ENCODE measurements at regions not wholly inside any gene's neighbourhood (a gene's known extent, or its start where the extent isn't known, plus 50 kb on each side); places are given as distances from the start of the nearest gene placed in this dataset.

DNA sequence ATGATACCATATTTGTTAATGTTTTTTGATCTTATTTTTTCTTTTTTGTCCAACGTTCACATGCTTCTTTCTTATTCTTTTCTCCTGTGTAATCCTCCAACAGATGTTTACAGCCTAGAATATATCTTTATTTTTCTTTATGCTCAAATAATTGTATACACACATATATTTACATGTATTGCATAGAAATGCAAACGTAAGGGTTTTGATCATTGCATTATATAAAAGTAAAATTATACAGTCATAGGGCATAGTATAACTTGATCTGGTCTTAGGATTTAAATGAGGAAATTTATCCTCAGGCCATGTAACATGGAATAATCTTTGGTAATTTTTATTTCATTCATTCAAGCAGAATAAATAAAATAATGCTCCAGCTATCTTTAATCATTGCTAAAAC is 84.9 kb upstream of the EEF1E1 start:
- peaks cover 13% of the 10 kb centered on the region for H3K4me1 ChIP-seq (ENCODE audit: insufficient read depth, low read length)
- H3K79me2 ChIP-seq (ENCODE audit: insufficient read depth, low read length) = no peaks in the 10 kb centered on the region
- H2AFZ ChIP-seq (ENCODE audit: low read length) = no peak overlapping the region
- no peak overlapping the region for H3K4me2 ChIP-seq (ENCODE audit: insufficient read depth, low read length)
- H3K27me3 ChIP-seq (ENCODE audit: insufficient read depth, low read length) = no peaks in the 10 kb centered on the region
- TF ChIP-seq, protein P1, sequence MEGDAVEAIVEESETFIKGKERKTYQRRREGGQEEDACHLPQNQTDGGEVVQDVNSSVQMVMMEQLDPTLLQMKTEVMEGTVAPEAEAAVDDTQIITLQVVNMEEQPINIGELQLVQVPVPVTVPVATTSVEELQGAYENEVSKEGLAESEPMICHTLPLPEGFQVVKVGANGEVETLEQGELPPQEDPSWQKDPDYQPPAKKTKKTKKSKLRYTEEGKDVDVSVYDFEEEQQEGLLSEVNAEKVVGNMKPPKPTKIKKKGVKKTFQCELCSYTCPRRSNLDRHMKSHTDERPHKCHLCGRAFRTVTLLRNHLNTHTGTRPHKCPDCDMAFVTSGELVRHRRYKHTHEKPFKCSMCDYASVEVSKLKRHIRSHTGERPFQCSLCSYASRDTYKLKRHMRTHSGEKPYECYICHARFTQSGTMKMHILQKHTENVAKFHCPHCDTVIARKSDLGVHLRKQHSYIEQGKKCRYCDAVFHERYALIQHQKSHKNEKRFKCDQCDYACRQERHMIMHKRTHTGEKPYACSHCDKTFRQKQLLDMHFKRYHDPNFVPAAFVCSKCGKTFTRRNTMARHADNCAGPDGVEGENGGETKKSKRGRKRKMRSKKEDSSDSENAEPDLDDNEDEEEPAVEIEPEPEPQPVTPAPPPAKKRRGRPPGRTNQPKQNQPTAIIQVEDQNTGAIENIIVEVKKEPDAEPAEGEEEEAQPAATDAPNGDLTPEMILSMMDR (IDR thresholded peaks at IDR 0.05; ENCODE audit: extremely low read depth, low read depth, low read length) = no peak
- no peak overlapping the region for H3K4me3 ChIP-seq (ENCODE audit: insufficient read depth, low read length)
- no peak for DNase-seq (ENCODE audit: insufficient read length, low spot score, missing footprints)
- no peaks in the 10 kb centered on the region for H4K20me1 ChIP-seq (ENCODE audit: insufficient read depth, low read length)
- no peaks in the 10 kb centered on the region for H3K36me3 ChIP-seq (ENCODE audit: insufficient read depth, low read length)
- no peak overlapping the region for H3K27ac ChIP-seq (ENCODE audit: low read depth, low read length)
- no peaks in the 10 kb centered on the region for H3K9me3 ChIP-seq (ENCODE audit: low read depth, low read length)

DNA sequence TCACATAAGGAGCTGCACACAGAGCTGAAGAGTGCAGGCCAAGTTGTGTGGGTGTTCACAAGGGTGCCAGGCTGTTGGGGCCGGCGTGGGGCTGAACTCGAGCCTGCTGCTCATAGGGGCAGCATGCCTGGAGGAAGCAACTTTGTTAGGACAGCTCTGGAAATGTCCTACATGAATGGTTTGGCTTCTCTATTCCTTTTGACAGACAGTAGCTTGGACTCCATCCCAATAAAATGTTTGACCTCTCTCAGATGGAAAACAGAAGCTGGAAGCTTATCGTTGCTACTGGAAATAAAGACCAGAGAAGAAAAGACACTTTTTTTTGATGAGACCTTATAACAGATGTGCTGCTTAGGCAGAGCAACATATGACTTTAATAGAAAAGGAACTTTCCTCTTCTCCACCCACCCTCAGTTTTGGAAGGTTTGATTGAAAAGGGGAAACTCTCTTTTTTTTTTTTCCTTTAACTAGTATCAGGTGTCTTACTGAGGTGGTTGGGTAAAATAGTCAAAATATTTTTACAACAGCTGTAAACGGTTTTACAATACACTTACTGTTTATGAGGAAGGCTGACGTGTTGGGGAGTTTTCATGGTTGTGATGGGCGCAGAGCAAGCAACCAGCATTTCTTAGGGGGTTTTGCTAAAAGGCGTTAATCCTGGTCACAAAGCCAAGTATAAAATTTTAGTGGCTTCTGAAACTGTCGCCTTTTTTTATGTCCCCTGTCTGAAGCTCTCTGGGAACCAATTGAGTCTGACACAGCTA is 80.7 kb upstream of the EEF1E1 start:
- Histone ChIP-seq H3K27ac (ENCODE audit: low read depth, low read length) (peak overlapping the region; percentile 49), H3K79me2 (ENCODE audit: insufficient read depth, low read length) (no peaks in the 10 kb centered on the region), H3K9me3 (ENCODE audit: low read depth, low read length) (no peaks in the 10 kb centered on the region), H3K27me3 (ENCODE audit: insufficient read depth, low read length) (no peaks in the 10 kb centered on the region), H3K4me1 (ENCODE audit: insufficient read depth, low read length) (peaks cover 39% of the 10 kb centered on the region), H2AFZ (ENCODE audit: low read length) (peak overlapping the region; percentile 39), H3K36me3 (ENCODE audit: insufficient read depth, low read length) (no peaks in the 10 kb centered on the region), H4K20me1 (ENCODE audit: insufficient read depth, low read length) (no peaks in the 10 kb centered on the region), H3K4me3 (ENCODE audit: insufficient read depth, low read length) (no peak overlapping the region), H3K4me2 (ENCODE audit: insufficient read depth, low read length) (peak overlapping the region; percentile 3)
- TF ChIP-seq, protein P1 (IDR thresholded peaks at IDR 0.05; ENCODE audit: extremely low read depth, low read depth, low read length) = no peak
- DNase-seq (ENCODE audit: insufficient read length, low spot score, missing footprints) = no peak

DNA sequence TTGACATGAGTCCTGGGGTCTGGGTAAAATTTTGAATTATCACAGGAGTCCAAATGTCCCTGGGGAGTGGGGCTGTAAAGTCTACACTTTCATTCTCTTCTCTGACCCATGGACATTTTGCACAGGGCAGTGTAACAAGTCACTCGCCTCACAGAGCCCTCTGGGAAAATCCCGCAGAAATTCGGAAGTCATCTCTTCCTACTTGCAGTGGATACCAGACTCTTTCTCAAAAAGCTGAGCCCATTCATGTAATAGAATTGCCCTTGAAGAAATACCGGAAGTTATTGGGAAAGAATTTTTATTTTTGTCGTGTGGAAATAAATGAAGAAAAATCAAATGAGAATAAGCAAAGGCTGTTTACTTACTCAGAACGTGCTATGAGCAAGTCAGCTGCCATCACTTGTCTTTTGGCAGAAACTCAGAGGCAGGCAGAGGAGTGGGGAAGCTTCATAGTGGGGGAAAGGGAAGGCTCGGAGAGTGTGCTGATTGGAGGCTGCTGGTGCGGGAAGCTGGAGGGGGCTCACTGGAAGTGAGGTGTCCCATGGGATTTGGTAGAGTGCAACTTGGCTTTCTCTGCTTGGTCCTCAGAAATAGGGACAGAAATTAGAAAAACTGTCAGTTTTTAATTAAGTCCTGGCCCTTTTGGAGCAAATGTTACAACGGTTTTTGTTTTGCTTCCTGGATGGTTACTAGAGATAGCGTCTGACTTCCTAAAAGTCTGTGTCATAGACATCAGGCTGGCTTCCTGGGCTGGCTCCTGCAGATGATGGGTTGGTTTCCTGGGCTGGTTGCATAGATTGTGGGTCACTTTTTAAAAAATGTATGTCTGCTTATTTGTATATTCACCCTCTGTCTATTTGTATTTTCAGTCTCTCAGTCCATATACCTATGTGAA is 79.8 kb upstream of the EEF1E1 start:
- Histone ChIP-seq H3K4me3 (ENCODE audit: insufficient read depth, low read length) (no peak overlapping the region), H3K36me3 (ENCODE audit: insufficient read depth, low read length) (no peaks in the 10 kb centered on the region), H3K4me2 (ENCODE audit: insufficient read depth, low read length) (peak overlapping the region; percentile 3), H4K20me1 (ENCODE audit: insufficient read depth, low read length) (no peaks in the 10 kb centered on the region), H3K79me2 (ENCODE audit: insufficient read depth, low read length) (no peaks in the 10 kb centered on the region), H3K9me3 (ENCODE audit: low read depth, low read length) (no peaks in the 10 kb centered on the region), H3K27me3 (ENCODE audit: insufficient read depth, low read length) (no peaks in the 10 kb centered on the region), H3K4me1 (ENCODE audit: insufficient read depth, low read length) (peaks cover 44% of the 10 kb centered on the region), H2AFZ (ENCODE audit: low read length) (peak overlapping the region; percentile 39), H3K27ac (ENCODE audit: low read depth, low read length) (peak overlapping the region; percentile 49)
- no peak for DNase-seq (ENCODE audit: insufficient read length, low spot score, missing footprints)
- TF ChIP-seq, protein P1 (IDR thresholded peaks at IDR 0.05; ENCODE audit: extremely low read depth, low read depth, low read length) = no peak

All from osteoblast (primary cell).